Astrocyte of the spinal cord (primary cell): ENCODE measurements at regions not wholly inside any gene's neighbourhood (a gene's known extent, or its start where the extent isn't known, plus 50 kb on each side); places are given as distances from the start of the nearest gene placed in this dataset.

Experiments
- DNase-seq: peaks from one replicate; pipeline ENCODE4 v3.0.0; 2011; ENCODE audit warnings: low read depth, low spot score
- H3K4me3 ChIP-seq: 2 replicates; pipeline ENCODE4 v1.5.1; 2011; ENCODE audit warnings: low read depth, mild to moderate bottlenecking, low read length, moderate library complexity
- in situ Hi-C: cut with HindIII; loops from 2 replicates; pipeline ENCODE4 v1.10.0; 2017; ENCODE audit warnings: low sequenced_read_pairs
- TF ChIP-seq, protein P1 (sequence below): IDR thresholded peaks from 2 replicates; pipeline ENCODE4 v1.5.1; 2012; ENCODE audit warnings: low read depth, mild to moderate bottlenecking, low read length, inconsistent platforms

DNA sequence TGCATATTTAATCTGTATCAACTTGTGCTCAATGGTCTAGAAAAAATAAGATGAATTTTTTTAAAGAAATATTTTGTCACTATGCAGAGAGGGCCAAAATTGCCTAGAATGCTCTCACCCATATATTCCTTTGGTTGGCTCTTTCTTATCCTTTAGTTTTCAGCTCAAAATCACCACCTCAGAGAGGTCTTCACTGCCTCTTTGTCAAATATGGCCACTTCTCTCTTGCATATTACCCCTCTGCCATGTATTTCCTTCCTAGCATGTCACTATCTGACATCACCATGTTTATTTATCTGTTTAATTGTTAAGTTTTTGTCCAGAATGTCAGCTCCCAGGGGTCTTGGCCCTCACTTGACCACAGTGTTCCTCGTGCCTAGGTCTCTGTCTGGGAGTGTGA is 535.2 kb upstream of the CDH2 start:
- no peak for DNase-seq
- in situ Hi-C loops: no loop called here
- TF ChIP-seq, protein P1, sequence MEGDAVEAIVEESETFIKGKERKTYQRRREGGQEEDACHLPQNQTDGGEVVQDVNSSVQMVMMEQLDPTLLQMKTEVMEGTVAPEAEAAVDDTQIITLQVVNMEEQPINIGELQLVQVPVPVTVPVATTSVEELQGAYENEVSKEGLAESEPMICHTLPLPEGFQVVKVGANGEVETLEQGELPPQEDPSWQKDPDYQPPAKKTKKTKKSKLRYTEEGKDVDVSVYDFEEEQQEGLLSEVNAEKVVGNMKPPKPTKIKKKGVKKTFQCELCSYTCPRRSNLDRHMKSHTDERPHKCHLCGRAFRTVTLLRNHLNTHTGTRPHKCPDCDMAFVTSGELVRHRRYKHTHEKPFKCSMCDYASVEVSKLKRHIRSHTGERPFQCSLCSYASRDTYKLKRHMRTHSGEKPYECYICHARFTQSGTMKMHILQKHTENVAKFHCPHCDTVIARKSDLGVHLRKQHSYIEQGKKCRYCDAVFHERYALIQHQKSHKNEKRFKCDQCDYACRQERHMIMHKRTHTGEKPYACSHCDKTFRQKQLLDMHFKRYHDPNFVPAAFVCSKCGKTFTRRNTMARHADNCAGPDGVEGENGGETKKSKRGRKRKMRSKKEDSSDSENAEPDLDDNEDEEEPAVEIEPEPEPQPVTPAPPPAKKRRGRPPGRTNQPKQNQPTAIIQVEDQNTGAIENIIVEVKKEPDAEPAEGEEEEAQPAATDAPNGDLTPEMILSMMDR: no peak

DNA sequence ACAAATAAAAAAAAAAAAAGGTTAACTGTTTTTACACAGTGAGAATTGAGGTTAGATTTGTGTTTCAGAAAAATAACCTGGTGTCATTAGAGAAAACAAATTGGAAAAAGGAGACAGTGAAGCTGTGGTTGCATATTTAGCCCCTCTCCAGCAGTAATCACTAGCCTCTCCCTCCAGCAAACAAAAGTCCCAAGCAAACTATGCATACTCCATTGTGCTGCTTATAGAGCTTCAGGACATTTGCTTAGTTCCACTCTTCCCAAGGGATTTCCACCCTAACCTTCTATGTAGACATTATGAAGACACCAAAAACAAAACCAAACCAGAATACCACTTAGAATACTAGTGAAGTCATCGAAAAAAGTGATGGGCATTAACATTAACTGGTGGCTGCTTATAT is 534.2 kb upstream of the CDH2 start:
- TF ChIP-seq, protein P1: no peak
- in situ Hi-C loops: no loop called here
- no peak overlapping the region for H3K4me3 ChIP-seq
- DNase-seq: no peak

More for the DNA sequence above, 535.2 kb upstream of the CDH2 start:
- no peak overlapping the region for H3K4me3 ChIP-seq

- H3K4me3 ChIP-seq: no peak overlapping the region
- in situ Hi-C loops: no loop called here
- TF ChIP-seq, protein P1: no peak
- no peak for DNase-seq
Observed at GRCh38 chr18:28707006-28707405, 530.1 kb upstream of the CDH2 start.

- no peak overlapping the region for H3K4me3 ChIP-seq
- TF ChIP-seq, protein P1: no peak
- in situ Hi-C loops: no loop called here
- DNase-seq: no peak
Observed at GRCh38 chr18:28706397-28706796, 529.5 kb upstream of the CDH2 start.

GRCh38 chr18:28705482-28705881 is 528.6 kb upstream of the CDH2 start:
- H3K4me3 ChIP-seq: no peak overlapping the region
- DNase-seq: no peak
- in situ Hi-C loops: no loop called here
- TF ChIP-seq, protein P1: no peak

DNA sequence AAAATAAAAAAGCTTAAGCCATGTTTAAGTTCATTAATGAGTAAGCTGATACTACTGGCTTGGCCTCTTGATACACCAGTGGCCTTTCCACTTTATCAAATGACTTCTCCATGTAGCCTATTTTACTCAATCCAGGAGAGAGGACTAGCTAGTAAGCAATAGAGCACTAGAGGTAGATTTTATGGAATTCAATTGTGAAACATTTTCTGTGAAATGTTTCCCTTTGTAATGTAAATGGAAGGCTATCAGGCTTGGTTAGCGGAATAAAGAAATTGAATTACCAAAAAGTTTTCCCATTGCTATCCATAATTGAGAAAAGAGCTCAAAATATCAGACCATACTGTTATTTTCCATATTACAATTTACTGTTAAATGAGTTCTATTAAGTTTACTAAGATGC is 515.4 kb upstream of the CDH2 start:
- no peak overlapping the region for H3K4me3 ChIP-seq
- in situ Hi-C loops: no loop called here
- TF ChIP-seq, protein P1: no peak
- no peak for DNase-seq

DNA sequence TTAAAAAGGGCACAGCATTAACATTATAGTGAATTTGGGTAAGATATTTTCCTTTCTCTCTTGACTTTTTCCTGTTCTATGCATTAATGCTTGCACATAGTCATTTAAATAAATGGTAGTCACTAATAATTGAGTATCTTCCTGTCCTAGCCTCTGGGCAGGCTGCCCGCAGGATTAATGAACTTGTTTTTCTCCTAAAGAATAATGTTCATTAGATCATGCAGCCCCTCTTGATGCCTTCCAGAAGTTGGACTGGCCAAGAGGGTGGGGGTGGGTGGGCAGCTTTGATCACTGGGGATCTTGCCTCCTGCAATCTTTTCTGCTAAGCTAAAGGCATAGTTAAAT is 514.5 kb upstream of the CDH2 start:
- in situ Hi-C loops: no loop called here
- peak; percentile 39 for DNase-seq

More for the DNA sequence above, 514.5 kb upstream of the CDH2 start:
- H3K4me3 ChIP-seq: no peak overlapping the region
- TF ChIP-seq, protein P1: no peak
